Ishikawa (cell line): ENCODE measurements at regions not wholly inside any gene's neighbourhood (a gene's known extent, or its start where the extent isn't known, plus 50 kb on each side); places are given as distances from the start of the nearest gene placed in this dataset.

Source experiments
- CEBPB ChIP-seq: IDR thresholded peaks from 2 replicates; pipeline ENCODE4 v1.6.1; 2012
- EGR1 ChIP-seq: IDR thresholded peaks from 2 replicates; pipeline ENCODE4 v1.6.1; 2012
- EP300 ChIP-seq: IDR thresholded peaks from 2 replicates; pipeline ENCODE4 v1.6.1; 2012; ENCODE audit warnings: borderline replicate concordance
- RAD21 ChIP-seq: IDR thresholded peaks from 2 replicates; pipeline ENCODE4 v1.6.1; 2012; ENCODE audit warnings: low read depth
- REST ChIP-seq: IDR thresholded peaks from 2 replicates; pipeline ENCODE4 v1.6.1; 2012; ENCODE audit warnings: low read depth, mild to moderate bottlenecking
- TAF1 ChIP-seq: IDR thresholded peaks from 2 replicates; pipeline ENCODE4 v1.6.1; 2012; ENCODE audit warnings: low read depth, mild to moderate bottlenecking
- TCF12 ChIP-seq: IDR thresholded peaks from 2 replicates; pipeline ENCODE4 v1.6.1; 2012; ENCODE audit warnings: low read depth
- TEAD4 ChIP-seq: IDR thresholded peaks from 2 replicates; pipeline ENCODE4 v1.6.1; 2012
- USF1 ChIP-seq: IDR thresholded peaks from 2 replicates; pipeline ENCODE4 v1.6.1; 2012
- TF ChIP-seq, protein P1 (sequence below): IDR thresholded peaks from 2 replicates; pipeline ENCODE4 v1.6.1; 2012

- TF ChIP-seq TAF1 (no peak), EGR1 (no peak), REST (no peak), EP300 (no peak), RAD21 (no peak), TEAD4 (no peak), CEBPB (no peak), TCF12 (no peak), USF1 (no peak)
- TF ChIP-seq, protein P1, sequence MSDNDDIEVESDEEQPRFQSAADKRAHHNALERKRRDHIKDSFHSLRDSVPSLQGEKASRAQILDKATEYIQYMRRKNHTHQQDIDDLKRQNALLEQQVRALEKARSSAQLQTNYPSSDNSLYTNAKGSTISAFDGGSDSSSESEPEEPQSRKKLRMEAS = no peak
These were observed 125.6 kb upstream of the GMNC start for GRCh38 chr3:190988102-190988501.
